Parathyroid adenoma (tissue), 2 donors: ENCODE measurements at regions not wholly inside any gene's neighbourhood (a gene's known extent, or its start where the extent isn't known, plus 50 kb on each side); places are given as distances from the start of the nearest gene placed in this dataset.

Experiments used
- H2AFZ ChIP-seq: fragments of 300-600 bp; sonication (generic); one replicate; pipeline ENCODE4 v1.7.0; 2017; ENCODE audit warnings: antibody characterized with exemption, mild to moderate bottlenecking
- H3K27ac ChIP-seq: fragments of 300-600 bp; sonication (generic); one replicate; pipeline ENCODE4 v1.7.0; 2017
- H3K27me3 ChIP-seq: fragments of 300-600 bp; sonication (generic); one replicate; pipeline ENCODE4 v1.7.0; 2017; ENCODE audit warnings: low read length; ENCODE audit not compliant: control insufficient read depth, insufficient read depth
- H3K36me3 ChIP-seq: fragments of 300-600 bp; sonication (generic); one replicate; pipeline ENCODE4 v1.7.0; 2017; ENCODE audit warnings: low read length; ENCODE audit not compliant: control insufficient read depth, insufficient read depth
- H3K4me1 ChIP-seq: fragments of 300-600 bp; sonication (generic); one replicate; pipeline ENCODE4 v1.7.0; 2017; ENCODE audit warnings: control low read depth
- H3K4me2 ChIP-seq: fragments of 300-600 bp; sonication (generic); one replicate; pipeline ENCODE4 v1.7.0; 2017; ENCODE audit warnings: low read length
- H3K4me3 ChIP-seq: fragments of 300-600 bp; sonication (generic); one replicate; pipeline ENCODE4 v1.7.0; 2017; ENCODE audit warnings: low read depth, low read length
- H3K79me2 ChIP-seq: fragments of 300-600 bp; sonication (generic); one replicate; pipeline ENCODE4 v1.7.0; 2017; ENCODE audit warnings: control low read depth
- H3K9ac ChIP-seq: fragments of 300-600 bp; sonication (generic); one replicate; pipeline ENCODE4 v1.7.0; 2017; ENCODE audit warnings: mild to moderate bottlenecking
- H3K9me3 ChIP-seq: fragments of 300-600 bp; sonication (generic); one replicate; pipeline ENCODE4 v1.7.0; 2017; ENCODE audit warnings: low read length; ENCODE audit not compliant: control insufficient read depth
- CTCF ChIP-seq: fragments of 300-600 bp; sonication (generic); IDR thresholded peaks from one replicate; pipeline ENCODE4 v1.7.0; 2017; ENCODE audit warnings: antibody characterized with exemption, mild to moderate bottlenecking
- donor health status: primary hyperparathyroidism.

- Histone ChIP-seq H3K4me1 (no peaks in the 10 kb centered on the region), H3K36me3 (no peaks in the 10 kb centered on the region), H3K9me3 (no peaks in the 10 kb centered on the region), H3K27ac (no peak overlapping the region), H3K4me2 (no peak overlapping the region), H3K4me3 (no peak overlapping the region), H2AFZ (no peak overlapping the region), H3K27me3 (no peaks in the 10 kb centered on the region), H3K9ac (no peak overlapping the region), H3K79me2 (no peaks in the 10 kb centered on the region)
- TF ChIP-seq CTCF, result no peak
These were observed 561.3 kb upstream of the CDH4 start for GRCh38 chr20:60690771-60691170.

- Histone ChIP-seq H3K4me2 (no peak overlapping the region), H3K9me3 (no peaks in the 10 kb centered on the region), H3K27me3 (no peaks in the 10 kb centered on the region), H3K36me3 (no peaks in the 10 kb centered on the region), H2AFZ (no peak overlapping the region), H3K79me2 (no peaks in the 10 kb centered on the region), H3K27ac (no peak overlapping the region), H3K4me1 (peaks cover 3% of the 10 kb centered on the region), H3K9ac (no peak overlapping the region), H3K4me3 (no peak overlapping the region)
- TF ChIP-seq CTCF, result no peak
These were observed 560.0 kb upstream of the CDH4 start for GRCh38 chr20:60691966-60692615.

- no peak overlapping the region for H3K9ac ChIP-seq
- H3K4me2 ChIP-seq, result no peak overlapping the region
- no peaks in the 10 kb centered on the region for H3K79me2 ChIP-seq
- H3K27ac ChIP-seq, result no peak overlapping the region
- no peak overlapping the region for H3K4me3 ChIP-seq
- no peaks in the 10 kb centered on the region for H3K27me3 ChIP-seq
- H3K9me3 ChIP-seq, result no peaks in the 10 kb centered on the region
- no peaks in the 10 kb centered on the region for H3K36me3 ChIP-seq
- no peak for TF ChIP-seq CTCF
- no peak overlapping the region for H2AFZ ChIP-seq
- H3K4me1 ChIP-seq, result peaks cover 3% of the 10 kb centered on the region
These were observed 558.4 kb upstream of the CDH4 start for GRCh38 chr20:60693496-60694133.

- H3K4me2 ChIP-seq, result no peak overlapping the region
These were observed 557.3 kb upstream of the CDH4 start for GRCh38 chr20:60694763-60695162.

More at GRCh38 chr20:60694763-60695162, 557.3 kb upstream of the CDH4 start:
- no peak overlapping the region for H3K4me3 ChIP-seq
- H3K27me3 ChIP-seq, result no peaks in the 10 kb centered on the region
- H3K9me3 ChIP-seq, result no peaks in the 10 kb centered on the region
- no peaks in the 10 kb centered on the region for H3K36me3 ChIP-seq
- H3K9ac ChIP-seq, result no peak overlapping the region
- H3K79me2 ChIP-seq, result no peaks in the 10 kb centered on the region
- no peak for TF ChIP-seq CTCF
- H2AFZ ChIP-seq, result no peak overlapping the region
- no peak overlapping the region for H3K27ac ChIP-seq
- peaks cover 3% of the 10 kb centered on the region for H3K4me1 ChIP-seq
